Astrocyte (in vitro differentiated cells and primary cell): ENCODE measurements at regions not wholly inside any gene's neighbourhood (a gene's known extent, or its start where the extent isn't known, plus 50 kb on each side); places are given as distances from the start of the nearest gene placed in this dataset.

Experiments used
- DNase-seq: peaks from one replicate; pipeline ENCODE4 v3.0.0-alpha.2; 2010; ENCODE audit warnings: low read depth
- FAIRE-seq: peaks from 2 replicates; lab custom pipeline; 2011; peaks lifted over from hg19 to GRCh38; lab: Jason Lieb, UNC
- H2AFZ ChIP-seq: 2 replicates; pipeline ENCODE4 v1.6.0; 2012; ENCODE audit warnings: low read depth, low read length, inconsistent platforms
- H3K27ac ChIP-seq: 2 replicates; pipeline ENCODE4 v1.5.1; 2011; ENCODE audit warnings: low read depth, low read length, inconsistent platforms
- H3K27me3 ChIP-seq: 2 replicates; pipeline ENCODE4 v1.6.0; 2011; ENCODE audit warnings: low read length, inconsistent platforms; ENCODE audit not compliant: insufficient read depth
- H3K36me3 ChIP-seq: 2 replicates; pipeline ENCODE4 v1.5.1; 2011; ENCODE audit warnings: low read length, inconsistent platforms; ENCODE audit not compliant: insufficient read depth
- H3K4me1 ChIP-seq: 2 replicates; pipeline ENCODE4 v1.5.1; 2011; ENCODE audit warnings: low read length, inconsistent platforms; ENCODE audit not compliant: insufficient read depth
- H3K4me2 ChIP-seq: 2 replicates; pipeline ENCODE4 v1.6.0; 2012; ENCODE audit warnings: low read length, inconsistent platforms
- H3K4me3 ChIP-seq: 2 replicates; pipeline ENCODE4 v1.5.1; 2011; ENCODE audit warnings: low read depth, mild to moderate bottlenecking, low read length, inconsistent platforms; ENCODE audit not compliant: insufficient read depth
- H3K79me2 ChIP-seq: 2 replicates; pipeline ENCODE4 v1.6.0; 2012; ENCODE audit warnings: mild to moderate bottlenecking, low read length, inconsistent platforms; ENCODE audit not compliant: insufficient read depth
- H3K9ac ChIP-seq: 2 replicates; pipeline ENCODE4 v1.6.0; 2012; ENCODE audit warnings: mild to moderate bottlenecking, low read length, inconsistent platforms
- H3K9me3 ChIP-seq: 2 replicates; pipeline ENCODE4 v1.5.1; 2012; ENCODE audit warnings: low read depth, mild to moderate bottlenecking, low read length, inconsistent platforms; ENCODE audit not compliant: insufficient read depth
- H4K20me1 ChIP-seq: 2 replicates; pipeline ENCODE4 v1.6.0; 2012; ENCODE audit warnings: low read length, inconsistent platforms; ENCODE audit not compliant: insufficient read depth
- H3K27ac Mint-ChIP-seq: one replicate; pipeline ENCODE4 v1.8.0; 2021; ENCODE audit warnings: mild to moderate bottlenecking, mixed read lengths; ENCODE audit not compliant: unreplicated experiment
- H3K27me3 Mint-ChIP-seq: one replicate; pipeline ENCODE4 v1.8.0; 2021; ENCODE audit warnings: low read depth, mixed read lengths; ENCODE audit not compliant: unreplicated experiment
- H3K36me3 Mint-ChIP-seq: one replicate; pipeline ENCODE4 v1.8.0; 2021; ENCODE audit warnings: low read depth, mixed read lengths; ENCODE audit not compliant: unreplicated experiment
- H3K4me1 Mint-ChIP-seq: one replicate; pipeline ENCODE4 v1.8.0; 2021; ENCODE audit warnings: low read depth, mixed read lengths; ENCODE audit not compliant: unreplicated experiment
- H3K4me3 Mint-ChIP-seq: one replicate; pipeline ENCODE4 v1.8.0; 2021; ENCODE audit warnings: mild to moderate bottlenecking, moderate library complexity, mixed read lengths; ENCODE audit not compliant: unreplicated experiment
- H3K9me3 Mint-ChIP-seq: one replicate; pipeline ENCODE4 v1.8.0; 2021; ENCODE audit warnings: mild to moderate bottlenecking, mixed read lengths; ENCODE audit not compliant: unreplicated experiment
- EZH2 ChIP-seq: IDR thresholded peaks from 2 replicates; pipeline ENCODE4 v1.6.1; 2012; ENCODE audit warnings: mild to moderate bottlenecking, low read length, inconsistent platforms; ENCODE audit not compliant: insufficient read depth
- TF ChIP-seq, protein P1 (sequence below): IDR thresholded peaks from 2 replicates; pipeline ENCODE4 v1.5.1; 2011; ENCODE audit warnings: low read depth, mild to moderate bottlenecking, inconsistent platforms, low read length, moderate library complexity; ENCODE audit not compliant: insufficient read depth

DNA sequence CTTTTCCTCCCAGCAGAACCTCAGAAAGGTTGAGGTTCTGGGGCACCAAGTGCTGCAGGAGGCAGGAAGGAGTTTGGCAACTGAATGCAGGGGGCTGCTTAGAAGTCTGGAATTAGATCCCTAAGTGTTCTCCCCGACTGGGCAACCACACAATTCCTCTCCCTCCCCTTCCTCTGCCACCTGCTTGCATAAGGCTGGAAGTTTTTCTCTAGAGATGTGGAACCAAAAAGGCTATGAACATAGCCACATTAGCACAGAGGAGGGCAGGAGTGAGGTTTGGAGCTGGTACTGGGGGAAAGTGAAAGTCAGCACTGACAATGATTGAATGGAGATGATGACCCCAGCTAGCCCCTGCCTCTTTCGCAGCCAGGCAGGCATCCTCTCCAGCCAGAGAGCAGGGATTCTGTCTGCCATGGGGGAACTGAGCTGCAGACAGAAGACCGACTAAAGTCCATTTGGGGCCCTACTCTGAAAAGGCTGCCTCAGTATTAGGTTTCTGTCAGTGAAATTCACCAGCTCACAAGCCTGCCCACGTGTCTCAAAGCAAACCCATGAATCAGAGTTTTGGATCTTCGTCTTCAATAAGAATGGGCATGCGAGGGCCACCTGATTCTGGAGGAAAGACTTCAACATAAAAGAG lies 87.9 kb upstream of the ITGA6 start:
- peaks cover 20% of the 10 kb centered on the region for H3K4me1 Mint-ChIP-seq
- Histone ChIP-seq H3K9ac (no peak overlapping the region), H2AFZ (peak overlapping the region; percentile 11)

DNA sequence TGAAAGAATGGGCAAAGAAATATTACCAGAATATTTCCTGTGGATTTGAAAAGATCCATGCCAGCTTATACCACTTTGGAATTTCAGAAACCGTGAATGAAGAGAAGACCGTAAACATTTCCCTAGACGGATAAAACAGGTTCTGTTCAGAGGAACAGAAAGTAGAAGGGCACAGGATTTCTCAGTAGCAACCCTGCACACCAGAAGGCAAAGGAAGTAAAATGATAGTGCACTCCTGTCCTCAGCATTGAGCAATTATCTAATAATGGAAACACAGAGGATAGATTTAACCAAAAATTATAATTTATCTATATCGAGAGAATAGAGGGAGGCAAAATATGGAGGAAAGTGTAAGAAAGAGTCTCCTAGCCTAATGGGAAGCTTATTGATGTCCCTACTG lies 87.0 kb upstream of the ITGA6 start:
- no peaks in the 10 kb centered on the region for H3K36me3 ChIP-seq
- peaks cover 3% of the 10 kb centered on the region for H3K4me1 ChIP-seq
- H3K4me3 ChIP-seq: no peak overlapping the region
- no peaks in the 10 kb centered on the region for H3K27me3 ChIP-seq
- H3K27ac ChIP-seq: no peak overlapping the region
- TF ChIP-seq, protein P1, sequence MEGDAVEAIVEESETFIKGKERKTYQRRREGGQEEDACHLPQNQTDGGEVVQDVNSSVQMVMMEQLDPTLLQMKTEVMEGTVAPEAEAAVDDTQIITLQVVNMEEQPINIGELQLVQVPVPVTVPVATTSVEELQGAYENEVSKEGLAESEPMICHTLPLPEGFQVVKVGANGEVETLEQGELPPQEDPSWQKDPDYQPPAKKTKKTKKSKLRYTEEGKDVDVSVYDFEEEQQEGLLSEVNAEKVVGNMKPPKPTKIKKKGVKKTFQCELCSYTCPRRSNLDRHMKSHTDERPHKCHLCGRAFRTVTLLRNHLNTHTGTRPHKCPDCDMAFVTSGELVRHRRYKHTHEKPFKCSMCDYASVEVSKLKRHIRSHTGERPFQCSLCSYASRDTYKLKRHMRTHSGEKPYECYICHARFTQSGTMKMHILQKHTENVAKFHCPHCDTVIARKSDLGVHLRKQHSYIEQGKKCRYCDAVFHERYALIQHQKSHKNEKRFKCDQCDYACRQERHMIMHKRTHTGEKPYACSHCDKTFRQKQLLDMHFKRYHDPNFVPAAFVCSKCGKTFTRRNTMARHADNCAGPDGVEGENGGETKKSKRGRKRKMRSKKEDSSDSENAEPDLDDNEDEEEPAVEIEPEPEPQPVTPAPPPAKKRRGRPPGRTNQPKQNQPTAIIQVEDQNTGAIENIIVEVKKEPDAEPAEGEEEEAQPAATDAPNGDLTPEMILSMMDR: no peak
- TF ChIP-seq EZH2: no peak
- H3K9me3 ChIP-seq: peaks cover 5% of the 10 kb centered on the region
- no peaks in the 10 kb centered on the region for H3K79me2 ChIP-seq
- Mint-ChIP-seq H3K27ac (no peak overlapping the region), H3K4me1 (peaks cover 20% of the 10 kb centered on the region), H3K9me3 (peaks cover 7% of the 10 kb centered on the region), H3K27me3 (peaks cover 3% of the 10 kb centered on the region), H3K4me3 (no peak overlapping the region), H3K36me3 (no peaks in the 10 kb centered on the region)
- no peak overlapping the region for H3K9ac ChIP-seq
- peak overlapping the region; percentile 40 for H3K4me2 ChIP-seq
- no peak overlapping the region for H2AFZ ChIP-seq
- no peak for FAIRE-seq
- no peak for DNase-seq
- H4K20me1 ChIP-seq: no peaks in the 10 kb centered on the region

More for the DNA sequence above, 87.9 kb upstream of the ITGA6 start:
- Histone ChIP-seq H3K27ac (no peak overlapping the region), H3K4me1 (peaks cover 3% of the 10 kb centered on the region), H4K20me1 (no peaks in the 10 kb centered on the region), H3K27me3 (no peaks in the 10 kb centered on the region), H3K36me3 (no peaks in the 10 kb centered on the region), H3K4me3 (no peak overlapping the region), H3K4me2 (no peak overlapping the region), H3K9me3 (peaks cover 5% of the 10 kb centered on the region), H3K79me2 (no peaks in the 10 kb centered on the region)
- no peak for TF ChIP-seq EZH2
- TF ChIP-seq, protein P1: no peak
- Mint-ChIP-seq H3K27ac (no peak overlapping the region), H3K36me3 (no peaks in the 10 kb centered on the region), H3K4me3 (peak overlapping the region; percentile 17), H3K27me3 (peaks cover 4% of the 10 kb centered on the region), H3K9me3 (peaks cover 7% of the 10 kb centered on the region)
- FAIRE-seq (no peak), DNase-seq (no peak)

DNA sequence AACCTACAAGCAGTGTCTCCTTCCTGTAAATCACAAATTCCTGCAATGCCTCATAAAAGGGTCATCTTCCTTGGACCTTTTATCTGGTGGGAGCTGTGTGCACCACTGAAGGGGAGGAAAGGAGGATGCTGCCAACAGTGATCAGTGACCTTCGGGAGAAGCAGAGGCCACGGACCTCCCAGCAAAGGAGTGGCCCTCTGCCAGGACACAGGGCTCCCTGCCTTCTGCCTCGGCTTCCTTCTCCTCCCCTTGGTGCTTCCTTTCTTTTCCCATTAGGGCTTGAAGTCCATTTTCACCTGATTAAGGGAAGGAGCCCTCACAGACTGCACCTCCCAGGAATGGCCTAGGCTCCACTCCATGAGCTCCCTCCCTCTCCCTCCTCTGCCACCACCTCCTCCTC lies 85.3 kb upstream of the ITGA6 start:
- Mint-ChIP-seq H3K4me1 (peaks cover 13% of the 10 kb centered on the region), H3K27me3 (peaks cover 1% of the 10 kb centered on the region), H3K27ac (no peak overlapping the region), H3K9me3 (peaks cover 12% of the 10 kb centered on the region), H3K4me3 (no peak overlapping the region), H3K36me3 (no peaks in the 10 kb centered on the region)
- H3K27ac ChIP-seq: no peak overlapping the region
- H3K79me2 ChIP-seq: no peaks in the 10 kb centered on the region
- DNase-seq (no peak), FAIRE-seq (no peak)
- no peak overlapping the region for H3K4me3 ChIP-seq
- no peak overlapping the region for H3K9ac ChIP-seq
- peaks cover 3% of the 10 kb centered on the region for H3K4me1 ChIP-seq
- H2AFZ ChIP-seq: no peak overlapping the region
- H3K4me2 ChIP-seq: no peak overlapping the region
- TF ChIP-seq, protein P1: no peak
- no peak for TF ChIP-seq EZH2
- no peaks in the 10 kb centered on the region for H3K36me3 ChIP-seq
- H4K20me1 ChIP-seq: no peaks in the 10 kb centered on the region
- no peaks in the 10 kb centered on the region for H3K27me3 ChIP-seq
- peaks cover 5% of the 10 kb centered on the region for H3K9me3 ChIP-seq
